A172 (cell line): ENCODE measurements at regions not wholly inside any gene's neighbourhood (a gene's known extent, or its start where the extent isn't known, plus 50 kb on each side); places are given as distances from the start of the nearest gene placed in this dataset.
A peak's percentile ranks its signal among the peaks of the same experiment; 100 is the strongest.

Experiments
- DNase-seq: peaks from one replicate; pipeline ENCODE4 v3.0.0-alpha.2; 2015; ENCODE audit warnings: low spot score

- DNase-seq = peak; percentile 30
These were observed 166.1 kb downstream of the MARCHF11 start for GRCh38 chr5:16013334-16014065.

GRCh38 chr5:16009256-16009655, 170.3 kb downstream of the MARCHF11 start:
- DNase-seq = no peak

GRCh38 chr5:16007750-16008415, 171.7 kb downstream of the MARCHF11 start:
- DNase-seq = no peak

- no peak for DNase-seq
These were observed 174.4 kb downstream of the MARCHF11 start for GRCh38 chr5:16005225-16005624.

GRCh38 chr5:16000056-16000455, 179.5 kb downstream of the MARCHF11 start:
- no peak for DNase-seq

- peak; percentile 47 for DNase-seq
These were observed 184.1 kb downstream of the MARCHF11 start for GRCh38 chr5:15995341-15996052.

- no peak for DNase-seq
These were observed 185.7 kb downstream of the MARCHF11 start for GRCh38 chr5:15993919-15994318.

GRCh38 chr5:15993334-15993733, 186.3 kb downstream of the MARCHF11 start:
- DNase-seq = peak; percentile 74

GRCh38 chr5:15992918-15993317, 186.7 kb downstream of the MARCHF11 start:
- peak; percentile 72 for DNase-seq

- DNase-seq = no peak
These were observed 188.0 kb downstream of the MARCHF11 start for GRCh38 chr5:15991586-15991985.
